ENCODE measurements at regions not wholly inside any gene's neighbourhood (a gene's known extent, or its start where the extent isn't known, plus 50 kb on each side); places are given as distances from the start of the nearest gene placed in this dataset.
"Not testable (repeated sequence)": the region's sequence is repeated elsewhere in the genome, so short reads cannot be mapped to it uniquely, and the experiment has no call there.

DNA sequence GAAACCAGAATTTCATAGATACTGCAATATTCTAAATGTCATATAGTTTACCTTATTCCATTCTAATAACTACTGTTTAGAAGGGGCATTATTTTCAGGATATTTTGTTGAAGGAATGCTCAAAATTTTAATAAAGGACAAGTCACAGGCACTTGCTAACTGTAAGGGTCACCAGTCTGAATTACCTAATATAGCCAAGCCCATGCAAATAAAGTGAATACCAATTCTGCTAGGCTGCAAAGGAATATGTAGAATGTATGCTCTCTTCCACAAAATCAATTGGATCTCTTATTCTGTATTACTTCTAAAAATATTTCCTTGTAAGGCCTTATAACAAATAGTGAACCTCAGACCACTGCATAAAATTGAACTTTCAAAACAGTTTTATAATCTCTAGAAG, 52.3 kb upstream of the FAT4 start:
- no peak for DNase-seq (ENCODE audit: low read depth)

DNA sequence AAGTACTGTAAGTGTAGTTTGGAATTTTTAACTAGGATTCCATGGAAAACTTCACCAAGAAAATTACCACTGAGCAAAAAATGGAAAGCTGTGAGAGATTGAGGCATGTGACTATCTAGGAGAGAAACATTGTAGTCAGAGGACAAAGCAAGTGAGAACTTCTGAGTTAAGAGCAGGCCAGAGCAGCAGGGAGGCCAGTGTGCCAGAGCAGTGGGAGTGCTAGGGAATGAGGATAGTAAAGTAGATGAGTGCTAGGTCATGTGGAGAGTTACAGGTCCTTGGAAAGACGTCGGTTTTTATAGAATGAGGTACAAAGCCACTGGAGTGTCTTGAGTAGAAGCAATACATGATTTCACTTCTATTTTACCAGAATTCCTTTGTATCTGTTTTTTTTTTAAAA, 52.7 kb upstream of the FAT4 start:
- no peak for DNase-seq (ENCODE audit: low read depth)

DNA sequence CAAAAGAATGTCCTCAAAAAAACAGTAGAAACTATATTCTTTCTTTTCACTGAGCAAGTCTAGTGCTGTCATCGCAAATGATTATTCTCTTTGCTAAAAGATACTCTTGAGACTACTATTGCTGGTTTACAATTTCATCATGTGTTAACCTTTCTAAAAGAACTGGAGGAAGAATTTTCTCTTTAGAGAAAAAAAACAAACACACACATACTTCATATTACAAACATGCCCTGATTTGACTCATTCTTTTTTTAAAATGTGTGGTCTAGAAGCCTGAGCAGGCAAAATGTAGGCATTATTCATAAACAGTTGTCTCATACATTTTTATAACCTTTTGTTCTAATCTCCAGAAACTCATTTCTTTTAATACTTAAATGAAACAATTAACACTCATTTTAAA, 60.6 kb upstream of the FAT4 start:
- DNase-seq (ENCODE audit: low read depth) = no peak

DNA sequence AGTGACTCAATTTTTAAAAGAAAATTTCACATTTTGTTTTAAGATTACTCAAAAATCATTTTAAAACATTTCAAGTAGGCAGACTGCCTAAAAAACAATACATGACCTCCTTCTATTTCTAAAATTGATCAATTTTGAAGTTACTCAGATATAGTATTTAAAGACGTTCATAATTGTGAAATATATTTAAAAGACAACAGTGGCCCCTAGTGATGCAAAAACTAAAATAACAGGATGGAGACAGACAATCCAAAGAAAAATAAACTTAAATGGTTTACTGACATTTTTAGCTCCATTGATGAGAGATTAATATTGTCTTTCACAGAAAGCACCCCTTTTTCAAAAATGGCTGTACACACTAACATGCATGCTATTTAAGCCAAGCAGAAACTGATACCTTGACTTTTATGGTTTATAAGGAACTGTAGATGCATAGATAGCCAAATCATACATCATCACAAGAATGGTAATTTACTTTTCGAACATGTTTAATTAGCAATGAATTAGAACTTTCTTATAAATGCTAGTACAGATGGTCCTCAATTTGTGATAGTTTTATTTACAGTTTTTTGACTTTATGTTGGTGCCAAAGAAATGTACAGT, 69.8 kb upstream of the FAT4 start:
- DNase-seq (ENCODE audit: low read depth) = no peak

DNA sequence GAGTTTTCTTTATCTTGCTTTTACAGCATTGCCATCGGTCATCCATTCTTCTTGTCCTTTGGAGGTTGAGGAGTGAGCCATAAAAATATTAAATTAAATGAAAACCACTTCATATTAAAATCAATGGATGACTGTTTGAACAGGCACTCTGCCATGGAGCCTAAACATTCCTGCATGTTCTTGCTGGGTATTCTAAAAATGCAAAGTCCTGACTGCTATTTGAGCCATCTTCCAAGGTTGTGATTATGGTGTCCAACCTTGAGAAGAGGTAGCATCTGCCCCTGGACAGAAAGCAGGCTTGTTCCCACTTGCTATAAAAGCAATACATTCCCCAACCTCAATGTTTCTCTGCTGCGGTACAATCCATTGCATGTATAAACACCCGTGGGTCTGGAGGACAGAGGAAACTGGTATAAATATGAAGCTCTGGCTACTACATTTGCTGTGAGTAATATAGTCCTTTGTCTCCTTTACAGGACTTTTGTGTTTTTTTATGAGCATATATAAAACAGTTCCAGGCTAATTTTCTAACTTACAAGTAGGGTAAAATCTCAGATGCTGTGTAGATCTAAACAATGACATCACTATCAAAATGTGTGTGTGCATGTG, 70.9 kb upstream of the FAT4 start:
- no peak for DNase-seq (ENCODE audit: low read depth)

DNA sequence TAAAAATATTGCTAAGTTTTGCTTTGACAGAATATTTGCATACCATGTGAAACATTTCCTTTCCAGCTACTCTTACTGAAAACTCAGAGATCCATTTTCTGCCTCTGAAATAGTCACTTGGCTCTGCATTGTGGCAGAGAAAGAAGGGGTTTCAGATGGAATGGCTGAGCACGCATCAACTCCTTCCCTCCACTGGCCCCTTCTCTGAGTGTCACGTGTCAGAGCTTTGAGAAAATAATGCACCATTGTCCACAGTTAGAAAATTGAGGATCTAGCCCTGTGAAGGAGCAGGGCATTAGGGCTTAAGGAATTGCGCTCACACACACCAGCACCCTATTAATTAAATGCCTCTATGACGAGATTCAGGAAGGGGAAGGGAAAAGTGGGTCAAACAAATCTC, 78.8 kb upstream of the FAT4 start:
- no peak for DNase-seq (ENCODE audit: low read depth)

DNA sequence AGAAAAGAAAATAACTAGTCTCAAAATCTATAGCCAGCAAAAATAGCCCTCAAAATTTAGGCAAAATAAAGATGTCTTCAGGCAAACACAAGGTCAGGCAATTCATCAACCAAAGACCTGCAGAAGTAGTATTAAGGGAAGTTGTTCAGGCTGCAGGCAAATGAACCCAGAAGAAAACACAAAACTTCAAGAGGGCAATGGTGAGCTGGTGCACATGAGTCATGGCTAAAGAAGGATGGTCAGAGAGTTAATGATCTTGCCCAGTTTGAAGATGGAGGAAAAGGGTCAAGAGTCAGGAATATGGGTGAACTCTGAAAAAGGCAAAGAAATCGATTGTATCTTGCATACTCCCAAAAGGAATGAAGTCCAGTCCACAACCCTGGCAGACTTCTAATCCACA, 83.1 kb upstream of the FAT4 start:
- no peak for DNase-seq (ENCODE audit: low read depth)

DNA sequence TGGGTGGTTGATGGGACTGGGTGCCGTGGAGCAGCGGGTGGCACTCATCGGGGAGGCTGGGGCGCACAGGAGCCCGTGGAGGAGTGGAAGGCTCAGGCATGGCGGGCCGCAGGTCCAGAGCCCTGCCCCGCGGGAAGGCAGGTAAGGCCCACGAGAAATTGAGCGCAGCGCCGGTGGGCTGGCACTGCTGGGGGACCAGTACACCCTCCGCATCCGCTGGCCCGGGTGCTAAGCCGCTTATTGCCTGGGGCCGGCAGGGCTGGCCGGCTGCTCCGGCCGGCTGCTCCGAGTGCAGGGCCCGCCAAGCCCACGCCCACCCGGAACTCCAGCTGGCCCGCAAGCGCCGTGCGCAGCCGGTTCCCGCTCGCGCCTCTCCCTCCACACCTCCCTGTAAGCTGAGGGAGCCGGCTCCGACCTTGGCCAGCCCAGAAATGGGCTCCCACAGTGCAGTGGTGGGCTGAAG, 85.1 kb upstream of the FAT4 start:
- DNase-seq (ENCODE audit: low read depth) = no peak

DNA sequence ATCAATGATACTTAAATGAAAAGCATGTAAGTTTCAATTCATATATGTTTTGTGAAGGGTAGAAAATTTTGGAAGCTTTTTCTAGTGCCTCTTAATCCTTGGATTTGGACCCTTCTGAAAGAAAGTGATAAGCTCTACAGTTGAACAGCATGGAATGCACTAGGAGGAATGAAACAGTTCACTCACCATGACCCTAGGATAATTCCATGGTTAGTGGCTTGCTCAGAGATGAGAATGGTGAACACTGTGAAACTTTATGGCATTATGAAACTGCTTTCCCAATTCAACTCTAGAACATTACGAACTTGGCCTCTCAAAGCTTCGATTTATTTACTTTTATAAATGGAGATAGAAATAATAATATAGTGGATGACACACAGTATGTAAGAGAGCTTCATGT, 88.9 kb upstream of the FAT4 start:
- DNase-seq (ENCODE audit: low read depth) = no peak

DNA sequence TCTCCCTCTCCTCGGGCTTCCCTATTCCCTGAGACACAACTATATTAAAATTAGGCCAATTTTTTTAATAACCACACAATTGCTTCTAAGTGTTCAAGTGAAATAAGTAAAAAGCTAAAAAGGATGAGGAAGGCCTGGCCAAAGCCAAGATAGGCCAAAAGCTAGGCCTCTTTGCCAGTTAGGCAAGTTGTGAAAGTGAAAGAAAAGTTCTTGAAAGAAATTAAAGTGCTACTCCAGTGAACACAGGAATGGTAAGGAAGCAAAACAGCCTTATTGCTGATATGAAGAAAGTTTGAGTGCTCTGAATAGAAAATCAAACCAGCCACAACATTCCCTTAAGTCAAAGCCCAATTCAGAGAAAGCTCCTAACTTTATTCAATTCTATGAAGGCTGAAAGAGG, 114.2 kb upstream of the FAT4 start:
- DNase-seq (ENCODE audit: low read depth) = no peak

DNA sequence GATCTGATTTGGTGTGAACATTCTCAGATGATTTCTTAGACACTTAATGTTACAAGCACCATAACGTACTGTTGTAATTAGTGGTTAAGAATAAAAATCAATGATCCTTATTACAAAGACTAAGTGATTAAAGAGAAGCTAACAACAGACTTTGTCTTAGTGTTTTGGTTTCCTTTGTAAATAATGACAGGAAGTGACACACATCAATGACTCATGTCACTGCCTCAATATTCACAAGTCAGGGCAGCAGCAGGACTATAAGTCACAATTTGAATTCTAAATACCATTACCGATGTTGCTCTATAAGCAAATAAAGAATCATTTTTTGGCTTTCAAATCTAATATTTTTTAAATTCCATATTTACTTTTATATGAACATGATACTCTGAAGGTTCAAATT, 115.8 kb upstream of the FAT4 start:
- DNase-seq (ENCODE audit: low read depth) = peak; percentile 2

DNA sequence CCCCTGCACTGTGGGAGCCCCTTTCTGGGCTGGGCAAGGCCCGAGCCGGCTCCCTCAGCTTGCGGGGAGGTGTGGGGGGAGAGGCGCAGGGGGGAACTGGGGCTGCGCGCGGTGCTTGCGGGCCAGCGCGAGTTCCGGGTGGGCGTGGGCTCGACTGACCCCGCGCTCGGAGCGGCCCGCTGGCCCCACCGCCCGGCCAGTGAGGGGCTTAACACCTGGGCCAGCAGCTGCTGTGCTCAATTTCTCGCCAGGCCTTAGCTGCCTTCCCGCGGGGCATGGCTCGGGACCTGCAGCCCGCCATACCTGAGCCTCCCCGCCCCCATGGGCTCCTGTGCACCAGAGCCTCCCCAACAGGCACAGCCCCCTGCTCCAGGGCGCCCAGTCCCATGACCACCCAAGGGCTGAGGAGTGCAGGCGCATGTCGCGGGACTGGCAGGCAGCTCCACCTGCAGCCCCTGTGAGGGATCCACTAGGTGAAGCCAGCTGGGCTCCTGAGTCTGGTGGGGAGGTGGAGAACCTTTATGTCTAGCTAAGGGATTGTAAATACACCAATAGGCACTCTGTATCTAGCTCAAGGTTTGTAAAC, 122.8 kb upstream of the FAT4 start:
- not testable (repeated sequence) for DNase-seq (ENCODE audit: low read depth)

DNA sequence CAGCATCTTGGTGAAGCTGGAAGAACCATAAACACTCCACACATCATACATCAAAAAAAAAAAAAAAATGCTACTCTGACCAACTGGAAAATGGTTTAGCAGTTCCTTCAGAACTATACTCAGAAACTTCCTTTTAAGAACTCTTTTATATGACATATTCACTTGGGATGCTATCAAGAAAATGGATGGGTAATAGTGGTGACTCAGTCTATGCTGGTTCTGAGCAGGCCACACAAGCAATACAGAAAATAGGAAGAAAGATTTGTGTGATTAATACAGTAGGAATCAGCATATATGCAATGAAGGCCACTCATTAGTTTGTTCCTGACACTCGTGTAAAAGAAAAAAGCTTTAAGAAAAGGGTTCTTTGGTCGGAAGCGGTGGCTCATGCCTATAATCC, 123.5 kb upstream of the FAT4 start:
- no peak for DNase-seq (ENCODE audit: low read depth)

DNA sequence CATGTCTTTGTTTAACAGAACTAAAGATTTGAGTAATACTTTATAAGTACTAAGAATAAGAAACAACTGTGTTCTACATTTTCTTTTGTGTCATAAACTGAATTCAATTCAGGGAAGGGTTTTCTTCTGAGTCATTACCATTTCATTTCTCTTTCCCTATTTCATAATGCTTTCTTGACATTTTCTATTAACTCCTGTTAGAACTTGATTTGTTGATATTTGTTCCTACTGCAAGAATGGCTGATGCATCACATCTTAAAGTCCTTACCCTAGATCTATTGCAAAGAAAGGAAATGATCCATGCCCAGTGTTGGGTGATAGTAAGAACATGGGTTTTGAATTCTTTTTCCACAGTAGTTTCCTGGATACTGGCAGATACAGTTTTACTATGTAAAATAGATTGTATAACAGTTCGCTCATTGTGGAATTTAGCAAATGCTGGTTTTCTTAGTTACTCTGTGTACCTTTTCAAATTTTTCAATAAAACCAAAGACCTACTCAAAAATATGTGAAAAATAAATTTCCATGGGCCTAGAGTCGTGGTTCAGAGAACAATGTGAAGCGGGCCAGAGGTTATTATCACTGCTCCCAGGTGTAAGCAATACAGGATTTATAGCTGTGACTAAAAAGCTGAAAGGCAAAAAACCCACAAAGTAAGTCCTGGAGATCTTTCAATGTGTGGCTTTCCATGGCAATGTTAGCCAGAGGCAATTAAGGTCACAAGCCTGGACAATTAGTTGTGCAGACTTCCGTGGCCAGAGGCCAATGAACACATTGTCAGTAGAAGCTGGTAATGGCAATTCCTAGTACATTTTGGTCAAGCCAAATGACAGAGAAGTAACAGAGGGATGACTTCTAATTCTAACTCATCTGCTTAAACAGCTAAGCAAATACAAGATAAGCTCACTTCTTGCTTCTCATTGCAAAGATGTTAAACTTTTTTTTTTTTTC, 127.3 kb upstream of the FAT4 start:
- peak; percentile 19 for DNase-seq (ENCODE audit: low read depth)

DNA sequence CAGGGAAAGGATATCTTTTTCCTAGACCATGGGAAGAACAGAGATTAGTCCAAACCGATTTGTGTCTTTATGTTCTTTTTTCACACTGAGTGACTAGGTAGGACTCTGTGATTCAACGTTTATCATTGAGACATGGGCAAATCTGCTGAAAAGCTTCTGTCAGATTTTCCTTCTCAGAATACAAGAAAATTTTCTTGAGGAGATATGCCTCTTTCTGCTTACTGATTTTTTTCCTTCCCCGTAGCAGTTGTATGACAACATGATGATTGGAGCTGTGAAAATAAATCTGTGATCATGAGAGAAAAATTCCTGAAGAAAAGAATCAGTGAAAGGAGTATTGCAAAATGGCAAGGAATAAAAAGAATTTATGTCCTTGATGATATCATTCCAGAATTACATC, 130.6 kb upstream of the FAT4 start:
- DNase-seq (ENCODE audit: low read depth) = no peak

DNA sequence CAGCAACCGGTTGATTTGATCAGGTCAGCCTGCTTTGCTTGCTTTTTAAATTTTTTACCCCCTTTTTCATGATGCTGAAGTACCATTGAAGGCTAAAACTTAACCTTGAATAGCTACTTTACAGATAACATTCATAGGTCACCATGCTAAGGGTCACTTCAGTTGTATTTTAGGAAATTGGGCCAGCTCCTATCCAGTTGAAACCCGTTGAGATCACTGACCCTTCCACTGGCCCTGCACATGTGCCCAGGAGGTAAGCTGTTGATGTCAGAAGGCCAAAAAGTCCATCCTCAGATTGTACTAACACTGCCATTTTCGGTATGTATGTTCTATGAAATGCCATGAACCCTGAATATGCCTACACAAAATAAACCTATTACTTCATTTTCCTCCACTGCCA, 133.0 kb upstream of the FAT4 start:
- no peak for DNase-seq (ENCODE audit: low read depth)

DNA sequence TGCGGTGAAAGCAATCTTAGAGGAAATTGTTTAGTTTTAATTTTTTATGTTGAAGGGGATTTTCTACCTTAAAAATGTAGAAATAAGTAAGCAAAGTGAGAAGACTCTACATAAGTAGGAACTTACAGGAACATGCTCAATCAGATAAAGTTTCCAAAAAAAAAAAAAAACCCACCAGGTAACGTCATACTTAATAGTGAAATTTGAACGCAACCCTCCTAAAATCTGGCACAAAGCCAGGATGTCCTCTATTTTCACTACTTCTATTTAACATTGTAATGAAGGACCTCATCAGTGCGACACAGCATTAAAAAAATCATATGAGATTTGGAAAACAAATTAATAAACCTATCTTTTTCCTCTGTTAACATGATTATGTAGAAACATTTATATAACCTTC, 135.0 kb upstream of the FAT4 start:
- no peak for DNase-seq (ENCODE audit: low read depth)

DNA sequence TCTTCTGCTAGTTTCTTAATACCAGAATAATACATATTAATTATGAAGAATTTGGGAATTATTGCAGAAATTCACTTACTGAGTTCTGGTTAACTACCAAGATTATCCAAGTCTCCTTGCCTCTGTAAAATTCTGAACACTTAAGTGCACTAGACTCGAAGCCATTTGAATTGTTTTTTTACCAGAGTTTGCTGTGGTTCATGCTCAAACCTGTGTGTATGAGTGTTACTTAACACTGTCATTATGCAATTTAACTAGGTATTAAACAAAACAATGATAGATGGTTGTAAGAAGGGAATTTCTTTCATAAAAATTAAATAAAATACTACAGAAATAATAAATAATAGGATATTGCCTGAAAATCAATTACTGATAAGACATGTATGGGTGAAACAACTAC, 145.6 kb upstream of the FAT4 start:
- DNase-seq (ENCODE audit: low read depth) = no peak

DNA sequence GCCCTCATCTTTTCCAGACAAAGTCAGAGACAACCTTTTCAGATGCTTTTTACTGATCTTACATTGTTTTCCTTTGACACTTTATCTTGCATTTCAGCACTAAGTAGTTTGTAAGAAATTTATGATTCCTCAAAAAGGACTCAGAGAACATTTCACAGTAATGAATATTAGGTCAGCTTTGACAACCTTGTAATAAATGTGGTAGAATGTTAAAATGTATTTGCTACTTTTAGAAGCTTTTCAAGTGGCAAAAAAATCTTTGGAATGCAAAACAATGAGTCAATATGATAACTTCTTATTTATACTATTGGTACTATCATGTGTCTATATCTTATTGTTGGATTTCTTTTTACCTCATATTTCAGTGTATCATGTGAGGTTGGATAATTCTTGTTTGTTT, 146.2 kb upstream of the FAT4 start:
- DNase-seq (ENCODE audit: low read depth) = no peak

DNA sequence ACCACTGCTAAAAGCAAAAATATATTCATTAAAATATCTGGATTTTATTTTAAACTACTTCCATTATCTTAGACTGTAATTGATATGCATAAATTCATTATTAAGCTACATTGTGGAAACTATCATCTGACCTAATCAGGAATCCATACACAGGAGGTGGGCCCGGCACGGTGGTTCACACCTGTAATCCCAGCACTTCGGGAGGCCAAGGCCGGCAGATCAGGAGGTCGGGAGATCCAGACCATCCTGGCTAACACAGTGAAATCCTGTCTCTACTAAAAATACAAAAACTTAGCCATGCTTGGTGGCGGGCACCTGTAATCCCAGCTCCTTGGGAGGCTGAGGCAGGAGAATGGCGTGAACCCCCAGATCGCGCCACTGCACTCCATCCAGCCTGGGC, 148.7 kb upstream of the FAT4 start:
- DNase-seq (ENCODE audit: low read depth) = not testable (repeated sequence)

DNA sequence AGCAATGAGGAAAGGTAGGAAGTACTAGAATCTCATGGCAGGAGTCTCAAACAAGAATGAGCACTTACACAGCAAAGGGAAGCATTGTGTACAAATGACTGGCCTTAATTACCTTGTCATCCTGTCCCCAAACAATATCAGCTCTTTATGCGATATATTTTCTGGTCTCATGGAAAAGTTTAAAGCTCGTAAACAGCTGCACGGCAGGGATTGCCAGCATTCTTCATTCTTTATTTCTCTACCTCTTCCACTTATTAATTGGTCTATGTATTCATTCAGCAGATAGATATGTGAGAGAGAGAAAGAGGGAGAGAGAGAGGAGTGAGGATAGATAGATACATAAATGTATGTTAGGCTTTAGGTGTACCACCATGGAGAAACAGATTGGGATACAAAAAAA, 155.8 kb upstream of the FAT4 start:
- no peak for DNase-seq (ENCODE audit: low read depth)

DNA sequence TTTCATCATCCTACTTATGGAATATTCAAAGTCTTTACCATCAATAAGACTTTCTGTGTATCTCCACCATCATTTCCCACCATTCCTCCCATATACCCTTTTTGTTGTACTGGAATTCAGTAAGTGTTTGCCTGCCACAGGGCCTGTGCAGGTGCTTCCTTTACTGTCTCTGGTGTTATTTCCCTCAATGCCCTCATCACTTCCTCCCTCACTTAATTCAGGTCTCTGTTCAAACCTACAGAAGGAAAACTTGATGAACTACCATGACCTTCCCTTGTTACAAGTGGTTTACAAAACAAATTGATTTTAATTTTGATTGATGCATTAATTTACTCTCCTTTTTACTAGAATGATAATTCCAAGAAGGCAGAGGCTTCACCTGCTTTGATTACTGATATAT, 159.5 kb upstream of the FAT4 start:
- no peak for DNase-seq (ENCODE audit: low read depth)
